T47D (cell line): ENCODE measurements at regions not wholly inside any gene's neighbourhood (a gene's known extent, or its start where the extent isn't known, plus 50 kb on each side); places are given as distances from the start of the nearest gene placed in this dataset.
"Not testable (repeated sequence)": the region's sequence is repeated elsewhere in the genome, so short reads cannot be mapped to it uniquely, and the experiment has no call there.

Experiments
- DNase-seq, 2 experiments: peaks; one replicate each; pipeline versions ENCODE4 v3.0.0 to v3.0.0-alpha.2; 2011 to 2012; ENCODE audit warnings: low read depth in 1 of 2, low spot score in 1 of 2
- JUND ChIP-seq: IDR thresholded peaks from 2 replicates; pipeline ENCODE4 v1.6.1; 2012; ENCODE audit warnings: low read depth
- in situ Hi-C: cut with HindIII; loops from 2 replicates; pipeline ENCODE4 v1.10.0; 2016; ENCODE audit warnings: low sequenced_read_pairs, low pct_unique_long_range_greater_than_20kb

GRCh38 chr20:47921408-47921807 lies 136.1 kb upstream of the SULF2 start:
- no peak for DNase-seq
- no peak for TF ChIP-seq JUND
- in situ Hi-C loops, result no loop called here

- TF ChIP-seq JUND, result no peak
- DNase-seq, result no peak
- in situ Hi-C loops, result no loop called here
Observed at GRCh38 chr20:47917549-47918070, 132.3 kb upstream of the SULF2 start.

- in situ Hi-C loops, result no loop called here
- no peak for TF ChIP-seq JUND
- DNase-seq, result no peak
Observed at GRCh38 chr20:47915495-47915894, 130.2 kb upstream of the SULF2 start.

- no peak for DNase-seq
- in situ Hi-C loops, result no loop called here
- TF ChIP-seq JUND, result no peak
Observed at GRCh38 chr20:47914792-47915191, 129.5 kb upstream of the SULF2 start.

GRCh38 chr20:47912786-47913501 lies 127.7 kb upstream of the SULF2 start:
- in situ Hi-C loops, DNase-seq: not testable (repeated sequence)

- peak in 1 of 2 experiments; percentile 63 for DNase-seq
- in situ Hi-C loops, result not testable (repeated sequence)
Observed at GRCh38 chr20:47912165-47912564, 126.9 kb upstream of the SULF2 start.

GRCh38 chr20:47909696-47910369 lies 124.6 kb upstream of the SULF2 start:
- DNase-seq, in situ Hi-C loops: not testable (repeated sequence)

- in situ Hi-C loops, result not testable (repeated sequence)
- peak in 1 of 2 experiments; percentile 70 for DNase-seq
Observed at GRCh38 chr20:47908361-47909035, 123.2 kb upstream of the SULF2 start.

GRCh38 chr20:47907951-47908350 lies 122.7 kb upstream of the SULF2 start:
- DNase-seq, in situ Hi-C loops: not testable (repeated sequence)

GRCh38 chr20:47907031-47907675 lies 121.9 kb upstream of the SULF2 start:
- DNase-seq, result no peak
- in situ Hi-C loops, result no loop called here
- no peak for TF ChIP-seq JUND

- no peak for DNase-seq
- TF ChIP-seq JUND, result no peak
- in situ Hi-C loops, result no loop called here
Observed at GRCh38 chr20:47906348-47906660, 121.0 kb upstream of the SULF2 start.

- no peak for DNase-seq
- TF ChIP-seq JUND, result no peak
- in situ Hi-C loops, result no loop called here
Observed at GRCh38 chr20:47905628-47906347, 120.5 kb upstream of the SULF2 start.

GRCh38 chr20:47903009-47903408 lies 117.7 kb upstream of the SULF2 start:
- in situ Hi-C loops, DNase-seq: not testable (repeated sequence)

GRCh38 chr20:47899313-47899712 lies 114.0 kb upstream of the SULF2 start:
- in situ Hi-C loops, DNase-seq: not testable (repeated sequence)
